ENCODE measurements at regions not wholly inside any gene's neighbourhood (a gene's known extent, or its start where the extent isn't known, plus 50 kb on each side); places are given as distances from the start of the nearest gene placed in this dataset.
"Not testable (repeated sequence)": the region's sequence is repeated elsewhere in the genome, so short reads cannot be mapped to it uniquely, and the experiment has no call there.

- TF ChIP-seq CTCF (IDR thresholded peaks at IDR 0.05; ENCODE audit: low read depth, low read length) = no peak
- H3K9me3 ChIP-seq = no peaks in the 10 kb centered on the region
- H3K4me1 ChIP-seq = peaks cover 5% of the 10 kb centered on the region; the same call in 1 of the 2 replicates
- H3K4me3 ChIP-seq (ENCODE audit: low read depth, low read length) = no peak overlapping the region
- DNase-seq = no peak
- H3K36me3 ChIP-seq = no peaks in the 10 kb centered on the region
- H3K27me3 ChIP-seq = no peaks in the 10 kb centered on the region
Measured at GRCh38 chr7:96781919-96782318, 72.3 kb upstream of the SEM1 start.

GRCh38 chr7:96782686-96783298 lies 73.1 kb upstream of the SEM1 start:
- not testable (repeated sequence) for H3K36me3 ChIP-seq; H3K9me3 ChIP-seq; DNase-seq; H3K4me3 ChIP-seq (ENCODE audit: low read depth, low read length); H3K4me1 ChIP-seq; H3K27me3 ChIP-seq

- Histone ChIP-seq H3K27me3 (no peaks in the 10 kb centered on the region), H3K4me3 (ENCODE audit: low read depth, low read length) (no peak overlapping the region), H3K36me3 (no peaks in the 10 kb centered on the region; the same call in 1 of the 2 replicates), H3K9me3 (no peaks in the 10 kb centered on the region), H3K4me1 (peaks cover 5% of the 10 kb centered on the region; the same call in 1 of the 2 replicates)
- TF ChIP-seq CTCF (IDR thresholded peaks at IDR 0.05; ENCODE audit: low read depth, low read length) = no peak
- DNase-seq = no peak
Measured at GRCh38 chr7:96784597-96784996, 75.0 kb upstream of the SEM1 start.

GRCh38 chr7:96786261-96786997 lies 76.8 kb upstream of the SEM1 start:
- Histone ChIP-seq H3K27me3 (no peaks in the 10 kb centered on the region), H3K4me3 (ENCODE audit: low read depth, low read length) (no peak overlapping the region), H3K9me3 (no peaks in the 10 kb centered on the region), H3K36me3 (no peaks in the 10 kb centered on the region; the same call in 1 of the 2 replicates), H3K4me1 (peaks cover 5% of the 10 kb centered on the region; the same call in 1 of the 2 replicates)
- DNase-seq = no peak
- no peak for TF ChIP-seq CTCF (IDR thresholded peaks at IDR 0.05; ENCODE audit: low read depth, low read length)

- DNase-seq = no peak
- TF ChIP-seq CTCF (IDR thresholded peaks at IDR 0.05; ENCODE audit: low read depth, low read length) = no peak
- H3K4me3 ChIP-seq (ENCODE audit: low read depth, low read length) = no peak overlapping the region
Measured at GRCh38 chr7:96786998-96787395, 77.4 kb upstream of the SEM1 start.

GRCh38 chr7:96789914-96790313 lies 80.3 kb upstream of the SEM1 start:
- TF ChIP-seq CTCF (IDR thresholded peaks at IDR 0.05; ENCODE audit: low read depth, low read length) = no peak
- Histone ChIP-seq H3K9me3 (no peaks in the 10 kb centered on the region), H3K4me1 (peaks cover 5% of the 10 kb centered on the region; the same call in 1 of the 2 replicates), H3K4me3 (ENCODE audit: low read depth, low read length) (no peak overlapping the region), H3K36me3 (no peaks in the 10 kb centered on the region; the same call in 1 of the 2 replicates), H3K27me3 (no peaks in the 10 kb centered on the region)
- no peak for DNase-seq

More at GRCh38 chr7:96786998-96787395, 77.4 kb upstream of the SEM1 start:
- Histone ChIP-seq H3K36me3 (no peaks in the 10 kb centered on the region; the same call in 1 of the 2 replicates), H3K4me1 (peaks cover 5% of the 10 kb centered on the region; the same call in 1 of the 2 replicates), H3K9me3 (no peaks in the 10 kb centered on the region), H3K27me3 (no peaks in the 10 kb centered on the region)
